CD14-positive monocyte (primary cell): ENCODE measurements at regions not wholly inside any gene's neighbourhood (a gene's known extent, or its start where the extent isn't known, plus 50 kb on each side); places are given as distances from the start of the nearest gene placed in this dataset.

Source experiments
- DNase-seq, 3 donors: peaks; one replicate each; pipeline ENCODE4 v3.0.0-alpha.2; 2011 to 2022
- H2AFZ ChIP-seq: 2 replicates; pipeline ENCODE4 v1.6.0; 2012; ENCODE audit warnings: mild to moderate bottlenecking, low read depth, low read length, inconsistent platforms; ENCODE audit not compliant: insufficient read depth, poor library complexity, severe bottlenecking
- H3K27ac ChIP-seq, 2 donors: 1 replicate in 1 of 2; 2 replicates in 1 of 2; pipeline ENCODE4 v1.5.1; 2012 to 2013; ENCODE audit warnings: low read length in 2 of 2, control low read depth in 1 of 2, inconsistent platforms in 1 of 2, low read depth in 1 of 2, mild to moderate bottlenecking in 1 of 2
- H3K27me3 ChIP-seq, 2 donors: one replicate each; pipeline versions ENCODE4 v1.6.0 to v1.6.1; 2011 to 2013; ENCODE audit warnings: low read length in 2 of 2; ENCODE audit not compliant: control insufficient read depth in 2 of 2, insufficient read depth in 2 of 2
- H3K36me3 ChIP-seq, 2 donors: replicated peaks in 1 of 2; 1 replicate in 1 of 2; 2 replicates in 1 of 2; pipeline versions ENCODE4 v1.5.1 to v1.6.1; 2012 to 2013; ENCODE audit warnings: low read length in 2 of 2, control low read depth in 1 of 2, inconsistent platforms in 1 of 2, mild to moderate bottlenecking in 1 of 2; ENCODE audit not compliant: insufficient read depth in 2 of 2, control insufficient read depth in 1 of 2
- H3K4me1 ChIP-seq, 2 donors: 1 replicate in 1 of 2; 2 replicates in 1 of 2; pipeline versions ENCODE4 v1.5.1 to v1.6.1; 2012 to 2013; ENCODE audit warnings: low read length in 2 of 2, control low read depth in 1 of 2, inconsistent platforms in 1 of 2, mild to moderate bottlenecking in 1 of 2, moderate library complexity in 1 of 2; ENCODE audit not compliant: insufficient read depth in 2 of 2, control insufficient read depth in 1 of 2
- H3K4me2 ChIP-seq: replicated peaks from 2 replicates; pipeline ENCODE3; 2012; ENCODE audit warnings: low read length, moderate library complexity, mild to moderate bottlenecking; ENCODE audit not compliant: poor library complexity, severe bottlenecking; ENCODE audit errors: extremely low read depth
- H3K4me3 ChIP-seq, 3 experiments: fragments of 200-600 bp in 1 of 3; sonication (generic) in 1 of 3; replicated peaks in 1 of 3; 1 replicate in 2 of 3; 2 replicates in 1 of 3; pipeline ENCODE4 v1.5.1; 2011 to 2013; ENCODE audit warnings: low read length in 3 of 3, mild to moderate bottlenecking in 3 of 3, control low read depth in 2 of 3, low read depth in 2 of 3, inconsistent platforms in 1 of 3, moderate library complexity in 1 of 3
- H3K79me2 ChIP-seq: 2 replicates; pipeline ENCODE4 v1.6.0; 2012; ENCODE audit warnings: mild to moderate bottlenecking, control low read depth, inconsistent platforms, low read length, moderate library complexity; ENCODE audit not compliant: insufficient read depth
- H3K9ac ChIP-seq: 2 replicates; pipeline ENCODE4 v1.6.0; 2017; ENCODE audit warnings: low read length, mild to moderate bottlenecking; ENCODE audit not compliant: insufficient read depth, poor library complexity, severe bottlenecking
- H3K9me3 ChIP-seq, 2 donors: replicated peaks in 1 of 2; 1 replicate in 1 of 2; 2 replicates in 1 of 2; pipeline versions ENCODE4 v1.5.1 to v1.6.1; 2012 to 2013; ENCODE audit warnings: low read length in 2 of 2, control low read depth in 1 of 2; ENCODE audit not compliant: control insufficient read depth in 1 of 2, insufficient read depth in 1 of 2
- H4K20me1 ChIP-seq: 2 replicates; pipeline ENCODE4 v1.6.0; 2012; ENCODE audit warnings: mild to moderate bottlenecking, low read length, control low read depth, moderate library complexity; ENCODE audit not compliant: insufficient read depth
- H3K27ac Mint-ChIP-seq, 7 donors: one replicate each; pipeline ENCODE4 v1.8.0; 2020; ENCODE audit warnings: mild to moderate bottlenecking in 7 of 7, mixed read lengths in 7 of 7, moderate library complexity in 6 of 7, inconsistent platforms in 2 of 7
- H3K27me3 Mint-ChIP-seq, 3 donors: one replicate each; pipeline ENCODE4 v1.8.0; 2021 to 2022; ENCODE audit warnings: low read depth in 3 of 3, mild to moderate bottlenecking in 3 of 3, mixed read lengths in 3 of 3, moderate library complexity in 3 of 3, inconsistent platforms in 1 of 3
- H3K36me3 Mint-ChIP-seq, 2 donors: one replicate each; pipeline ENCODE4 v1.8.0; 2020; ENCODE audit warnings: mixed read lengths in 2 of 2, inconsistent platforms in 1 of 2, mild to moderate bottlenecking in 1 of 2
- H3K4me1 Mint-ChIP-seq: one replicate; pipeline ENCODE4 v1.8.0; 2020; ENCODE audit warnings: mild to moderate bottlenecking, mixed read lengths
- H3K4me3 Mint-ChIP-seq, 2 donors: one replicate each; pipeline ENCODE4 v1.8.0; 2020; ENCODE audit warnings: mild to moderate bottlenecking in 2 of 2, mixed read lengths in 2 of 2, moderate library complexity in 1 of 2
- H3K9me3 Mint-ChIP-seq, 7 donors: one replicate each; pipeline ENCODE4 v1.8.0; 2020 to 2022; ENCODE audit warnings: mixed read lengths in 7 of 7, mild to moderate bottlenecking in 6 of 7, moderate library complexity in 6 of 7, inconsistent platforms in 2 of 7
- WGBS: methylation state at CpG from one replicate; pipeline ENCODE4 v1.1.5; 2013; ENCODE audit warnings: missing lambda C conversion rate; ENCODE audit not compliant: insufficient coverage; 5-methylcytosine and 5-hydroxymethylcytosine counted together
- intact Hi-C, 2 donors: fragments of 100-400 bp; cut with micrococcal nuclease; formaldehyde crosslinking; loops; one replicate each; pipeline versions ENCODE4 v1.15.0 to v1.15.1; 2023
- TF ChIP-seq, protein P1 (sequence below): fragments of 200-600 bp; IDR thresholded peaks from one replicate; pipeline ENCODE4 v1.8.0; 2022; ENCODE audit warnings: antibody characterized with exemption, mild to moderate bottlenecking

DNA sequence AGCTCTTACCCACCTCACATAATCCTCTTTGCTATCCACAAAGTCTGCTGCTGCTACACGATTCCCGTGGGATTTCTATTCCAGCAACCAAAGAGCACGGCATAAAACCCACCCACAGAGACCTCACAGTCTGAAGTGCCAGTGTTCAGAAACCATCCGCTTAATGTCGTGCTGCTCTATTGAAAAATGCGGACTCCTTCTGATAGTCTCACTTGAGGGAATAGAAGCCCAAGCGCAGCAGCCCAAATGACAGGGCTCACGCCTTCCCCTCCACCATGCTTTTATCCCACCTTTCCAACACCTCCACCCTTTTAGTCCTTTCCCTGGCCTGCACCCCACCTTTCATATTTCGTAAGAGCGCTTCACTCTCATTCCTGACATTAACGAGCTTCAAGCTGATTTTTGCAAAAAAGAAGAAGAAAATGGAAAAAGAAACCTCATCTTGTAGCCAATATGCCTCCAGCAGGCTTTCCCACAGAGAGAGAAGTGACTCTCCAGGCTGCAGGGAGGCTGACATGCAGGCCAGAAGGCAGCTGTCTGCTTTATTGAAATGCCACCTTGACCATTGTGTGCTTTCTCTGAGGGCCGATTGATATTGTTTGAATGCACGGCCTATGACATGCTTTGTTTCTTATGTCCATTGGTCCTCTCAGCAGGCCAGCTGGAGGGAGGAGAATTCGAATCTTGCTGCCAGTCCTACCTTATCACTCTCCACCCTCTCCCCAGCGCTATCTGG is 70.6 kb upstream of the PCSK1 start:
- peaks cover 1 to 8% (median 5%) of the 10 kb centered on the region in 3 donors for H3K27me3 Mint-ChIP-seq
- no peaks in the 10 kb centered on the region for H3K9me3 ChIP-seq
- H4K20me1 ChIP-seq, result no peaks in the 10 kb centered on the region
- H2AFZ ChIP-seq, result no peak overlapping the region
- no peak overlapping the region for H3K4me3 ChIP-seq
- no peak overlapping the region for H3K4me2 ChIP-seq
- intact Hi-C loops, result no loop called here
- no peak overlapping the region for H3K27ac ChIP-seq
- peak overlapping the region in 2 of 7 donors; percentile 54 to 76 for H3K27ac Mint-ChIP-seq
- H3K4me1 Mint-ChIP-seq, result no peaks in the 10 kb centered on the region
- no peak overlapping the region for H3K9ac ChIP-seq
- 91% methylated on average over 8 of the region's 15 CpGs for WGBS
- no peaks in the 10 kb centered on the region for H3K27me3 ChIP-seq
- no peaks in the 10 kb centered on the region for H3K36me3 ChIP-seq
- no peaks in the 10 kb centered on the region for H3K79me2 ChIP-seq
- H3K9me3 Mint-ChIP-seq, result peaks cover 0 to 1% (median 0%) of the 10 kb centered on the region in 7 donors
- H3K4me3 Mint-ChIP-seq, result no peak overlapping the region
- TF ChIP-seq, protein P1, sequence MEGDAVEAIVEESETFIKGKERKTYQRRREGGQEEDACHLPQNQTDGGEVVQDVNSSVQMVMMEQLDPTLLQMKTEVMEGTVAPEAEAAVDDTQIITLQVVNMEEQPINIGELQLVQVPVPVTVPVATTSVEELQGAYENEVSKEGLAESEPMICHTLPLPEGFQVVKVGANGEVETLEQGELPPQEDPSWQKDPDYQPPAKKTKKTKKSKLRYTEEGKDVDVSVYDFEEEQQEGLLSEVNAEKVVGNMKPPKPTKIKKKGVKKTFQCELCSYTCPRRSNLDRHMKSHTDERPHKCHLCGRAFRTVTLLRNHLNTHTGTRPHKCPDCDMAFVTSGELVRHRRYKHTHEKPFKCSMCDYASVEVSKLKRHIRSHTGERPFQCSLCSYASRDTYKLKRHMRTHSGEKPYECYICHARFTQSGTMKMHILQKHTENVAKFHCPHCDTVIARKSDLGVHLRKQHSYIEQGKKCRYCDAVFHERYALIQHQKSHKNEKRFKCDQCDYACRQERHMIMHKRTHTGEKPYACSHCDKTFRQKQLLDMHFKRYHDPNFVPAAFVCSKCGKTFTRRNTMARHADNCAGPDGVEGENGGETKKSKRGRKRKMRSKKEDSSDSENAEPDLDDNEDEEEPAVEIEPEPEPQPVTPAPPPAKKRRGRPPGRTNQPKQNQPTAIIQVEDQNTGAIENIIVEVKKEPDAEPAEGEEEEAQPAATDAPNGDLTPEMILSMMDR, result no peak
- H3K36me3 Mint-ChIP-seq, result no peaks in the 10 kb centered on the region
- DNase-seq, result no peak
- no peaks in the 10 kb centered on the region for H3K4me1 ChIP-seq

DNA sequence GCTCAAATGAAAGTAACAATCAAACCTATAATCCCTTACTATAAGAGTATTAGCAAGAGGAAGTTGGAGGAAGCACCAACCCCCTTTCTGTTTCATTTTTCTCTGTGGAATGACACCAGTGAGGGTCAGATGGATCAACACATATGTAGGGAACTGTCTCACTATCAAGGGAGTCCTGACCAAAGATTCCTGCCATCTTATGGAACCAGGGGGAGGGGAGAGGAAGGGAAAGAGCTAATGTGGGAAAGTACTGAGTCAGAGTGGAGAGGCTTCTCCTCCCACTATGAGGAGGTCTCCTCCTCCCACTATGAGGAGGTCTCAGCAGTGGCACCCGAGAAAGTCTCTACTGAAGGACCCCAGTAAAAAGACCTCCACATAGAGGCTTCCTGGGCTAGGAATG is 73.3 kb upstream of the PCSK1 start:
- Histone ChIP-seq H3K79me2 (no peaks in the 10 kb centered on the region), H3K27me3 (no peaks in the 10 kb centered on the region), H2AFZ (no peak overlapping the region), H3K9me3 (no peaks in the 10 kb centered on the region), H3K4me2 (no peak overlapping the region), H3K9ac (no peak overlapping the region), H3K27ac (no peak overlapping the region), H3K36me3 (no peaks in the 10 kb centered on the region), H4K20me1 (no peaks in the 10 kb centered on the region), H3K4me1 (no peaks in the 10 kb centered on the region), H3K4me3 (no peak overlapping the region)
- DNase-seq, result no peak
- intact Hi-C loops, result no loop called here
- H3K4me3 Mint-ChIP-seq, result no peak overlapping the region
- TF ChIP-seq, protein P1, result no peak
- WGBS, result no CpG with 5 or more reads among the region's 1 CpG
- no peaks in the 10 kb centered on the region for H3K4me1 Mint-ChIP-seq
- peaks cover 0 to 1% (median 0%) of the 10 kb centered on the region in 7 donors for H3K9me3 Mint-ChIP-seq
- peaks cover 1 to 7% (median 5%) of the 10 kb centered on the region in 3 donors for H3K27me3 Mint-ChIP-seq
- H3K36me3 Mint-ChIP-seq, result no peaks in the 10 kb centered on the region
- no peak overlapping the region for H3K27ac Mint-ChIP-seq
